H9 (cell line): ENCODE measurements at regions not wholly inside any gene's neighbourhood (a gene's known extent, or its start where the extent isn't known, plus 50 kb on each side); places are given as distances from the start of the nearest gene placed in this dataset.

Experiments
- DNase-seq: peaks from one replicate; pipeline ENCODE4 v3.0.0-alpha.2; 2017
- H2AFZ ChIP-seq: one replicate; pipeline ENCODE4 v1.6.1; 2013; ENCODE audit warnings: mild to moderate bottlenecking, low read length, control low read depth, moderate library complexity
- H2AK5ac ChIP-seq: 2 replicates; pipeline ENCODE4 v1.6.1; 2013; ENCODE audit warnings: low read length, control low read depth, mixed read lengths; ENCODE audit not compliant: insufficient read length
- H2BK120ac ChIP-seq: one replicate; pipeline ENCODE4 v1.6.1; 2013; ENCODE audit warnings: low read depth, mild to moderate bottlenecking, low read length, control low read depth, inconsistent platforms; ENCODE audit not compliant: poor library complexity, severe bottlenecking
- H2BK12ac ChIP-seq: 2 replicates; pipeline ENCODE4 v1.6.1; 2013; ENCODE audit warnings: low read length, control low read depth, mixed read lengths, low read depth; ENCODE audit not compliant: insufficient read length
- H2BK15ac ChIP-seq: 2 replicates; pipeline ENCODE4 v1.6.1; 2013; ENCODE audit warnings: low read depth, low read length, control low read depth
- H2BK20ac ChIP-seq: one replicate; pipeline ENCODE4 v1.6.1; 2013; ENCODE audit warnings: low read depth, mild to moderate bottlenecking, low read length, control low read depth, inconsistent platforms; ENCODE audit not compliant: poor library complexity, severe bottlenecking
- H2BK5ac ChIP-seq: 2 replicates; pipeline ENCODE4 v1.6.1; 2013; ENCODE audit warnings: low read length, control low read depth, mixed read lengths; ENCODE audit not compliant: insufficient read length
- H3K14ac ChIP-seq: 2 replicates; pipeline ENCODE4 v1.6.1; 2013; ENCODE audit warnings: low read length, control low read depth; ENCODE audit not compliant: insufficient read depth
- H3K18ac ChIP-seq: 2 replicates; pipeline ENCODE4 v1.6.1; 2013; ENCODE audit warnings: low read depth, mild to moderate bottlenecking, mixed read lengths, low read length, control low read depth; ENCODE audit not compliant: insufficient read length
- H3K23ac ChIP-seq: 2 replicates; pipeline ENCODE4 v1.6.1; 2013; ENCODE audit warnings: low read length, control low read depth, mixed read lengths, low read depth; ENCODE audit not compliant: insufficient read length
- H3K23me2 ChIP-seq: 2 replicates; pipeline ENCODE4 v1.6.1; 2013; ENCODE audit warnings: low read depth, mild to moderate bottlenecking, mixed read lengths, low read length, control low read depth; ENCODE audit not compliant: insufficient read length, poor library complexity, severe bottlenecking
- H3K27ac ChIP-seq: 2 replicates; pipeline ENCODE4 v1.5.1; 2013; ENCODE audit warnings: low read length, control low read depth, mixed read lengths, low read depth; ENCODE audit not compliant: insufficient read length
- H3K27me3 ChIP-seq: 2 replicates; pipeline ENCODE4 v1.6.1; 2013; ENCODE audit warnings: low read length, control low read depth, inconsistent platforms; ENCODE audit not compliant: insufficient read depth
- H3K4ac ChIP-seq: 2 replicates; pipeline ENCODE4 v1.6.1; 2013; ENCODE audit warnings: low read depth, mild to moderate bottlenecking, control low read depth, inconsistent platforms, low read length, moderate library complexity
- H3K4me1 ChIP-seq: 2 replicates; pipeline ENCODE4 v1.6.1; 2013; ENCODE audit warnings: low read length, control low read depth, inconsistent platforms; ENCODE audit not compliant: insufficient read depth
- H3K4me2 ChIP-seq: 2 replicates; pipeline ENCODE4 v1.6.1; 2013; ENCODE audit warnings: low read length, control low read depth, mixed read lengths; ENCODE audit not compliant: insufficient read length, insufficient read depth
- H3K56ac ChIP-seq: 2 replicates; pipeline ENCODE4 v1.6.1; 2013; ENCODE audit warnings: low read depth, mild to moderate bottlenecking, mixed read lengths, low read length, control low read depth; ENCODE audit not compliant: insufficient read length
- H3K79me1 ChIP-seq: 2 replicates; pipeline ENCODE4 v1.6.1; 2013; ENCODE audit warnings: low read depth, mild to moderate bottlenecking, moderate library complexity, low read length, control low read depth, inconsistent platforms; ENCODE audit not compliant: insufficient read depth, poor library complexity, severe bottlenecking
- H3K79me2 ChIP-seq: 2 replicates; pipeline ENCODE4 v1.6.1; 2013; ENCODE audit warnings: low read length, control low read depth, inconsistent platforms; ENCODE audit not compliant: insufficient read depth
- H3K9ac ChIP-seq: 2 replicates; pipeline ENCODE4 v1.6.1; 2013; ENCODE audit warnings: low read length, control low read depth, mixed read lengths; ENCODE audit not compliant: insufficient read length; ENCODE audit errors: extremely low read depth
- H3K9me3 ChIP-seq: one replicate; pipeline ENCODE4 v1.6.1; 2013; ENCODE audit warnings: low read depth, low read length, inconsistent platforms; ENCODE audit not compliant: control insufficient read depth
- H3T11ph ChIP-seq: one replicate; pipeline ENCODE4 v1.6.1; 2013; ENCODE audit warnings: mild to moderate bottlenecking, low read length, control low read depth, inconsistent platforms
- H4K20me1 ChIP-seq: one replicate; pipeline ENCODE4 v1.6.1; 2013; ENCODE audit not compliant: control insufficient read depth, insufficient read length, insufficient read depth
- H4K5ac ChIP-seq: 2 replicates; pipeline ENCODE4 v1.6.1; 2013; ENCODE audit warnings: low read depth, mild to moderate bottlenecking, mixed read lengths, low read length, control low read depth; ENCODE audit not compliant: insufficient read length
- H4K8ac ChIP-seq: replicated peaks from 2 replicates; pipeline ENCODE4 v1.6.1; 2013; ENCODE audit warnings: low read length, control low read depth, mixed read lengths, low read depth; ENCODE audit not compliant: insufficient read length
- H4K91ac ChIP-seq: 2 replicates; pipeline ENCODE4 v1.6.1; 2013; ENCODE audit warnings: low read depth, mild to moderate bottlenecking, moderate library complexity, mixed read lengths, low read length, control low read depth; ENCODE audit not compliant: insufficient read length
- H3K27ac Mint-ChIP-seq, 3 experiments: 2 replicates in 2 of 3; 3 replicates in 1 of 3; pipeline ENCODE4 v1.8.0; 2020 to 2021; ENCODE audit warnings: mixed read lengths in 3 of 3, mild to moderate bottlenecking in 1 of 3, moderate library complexity in 1 of 3
- H3K27me3 Mint-ChIP-seq: 2 replicates; pipeline ENCODE4 v1.8.0; 2021; ENCODE audit warnings: low read depth, mild to moderate bottlenecking, moderate library complexity, mixed read lengths
- H3K36me3 Mint-ChIP-seq, 3 experiments: 2 replicates in 2 of 3; 3 replicates in 1 of 3; pipeline ENCODE4 v1.8.0; 2020 to 2021; ENCODE audit warnings: low read depth in 3 of 3, mixed read lengths in 3 of 3; ENCODE audit not compliant: insufficient read depth in 1 of 3
- H3K4me1 Mint-ChIP-seq, 2 experiments: 2 replicates each; pipeline ENCODE4 v1.8.0; 2020; ENCODE audit warnings: mixed read lengths in 2 of 2
- H3K4me3 Mint-ChIP-seq, 2 experiments: 2 replicates in 1 of 2; 3 replicates in 1 of 2; pipeline ENCODE4 v1.8.0; 2020 to 2021; ENCODE audit warnings: mild to moderate bottlenecking in 2 of 2, mixed read lengths in 2 of 2, moderate library complexity in 1 of 2
- H3K9me3 Mint-ChIP-seq, 2 experiments: 2 replicates in 1 of 2; 3 replicates in 1 of 2; pipeline ENCODE4 v1.8.0; 2020; ENCODE audit warnings: mild to moderate bottlenecking in 2 of 2, mixed read lengths in 2 of 2, moderate library complexity in 1 of 2
- WGBS: extraction: QIAGEN DNeasy Blood & Tissue Kit; methylation state at CpG from one replicate; pipeline ENCODE4 v1.1.7; 2013; ENCODE audit warnings: missing lambda C conversion rate, low lambda C conversion rate, mixed read lengths; ENCODE audit not compliant: insufficient read length; ENCODE audit errors: extremely low coverage; 5-methylcytosine and 5-hydroxymethylcytosine counted together
- TF ChIP-seq, protein P1 (sequence below): fragments of 200-600 bp; sonication (generic); conservative IDR thresholded peaks from 3 replicates; pipeline ENCODE4 v1.8.0; 2021; ENCODE audit warnings: antibody characterized with exemption, mild to moderate bottlenecking

DNA sequence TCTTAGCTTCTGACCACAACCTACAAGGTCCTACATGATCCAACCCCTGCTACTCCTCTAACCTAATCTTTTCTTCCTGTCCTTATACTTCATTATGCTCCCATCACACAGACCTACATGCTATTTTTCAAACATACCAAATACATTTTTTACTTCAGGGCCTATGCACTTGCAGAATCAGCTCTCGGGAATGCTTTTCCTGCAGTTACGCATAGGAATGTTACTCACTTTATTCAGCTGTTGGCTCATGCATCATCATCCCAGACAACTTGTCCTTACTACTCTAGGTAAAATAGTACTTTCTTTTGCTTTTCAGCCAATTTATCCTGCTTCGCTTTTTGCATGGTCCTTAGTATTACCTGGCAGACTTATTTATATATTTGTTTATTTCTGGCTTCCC lies 105.6 kb downstream of the OXSM start:
- H2BK12ac ChIP-seq = no peak overlapping the region
- no peak overlapping the region for H2AFZ ChIP-seq
- H3K79me2 ChIP-seq = no peaks in the 10 kb centered on the region
- no peaks in the 10 kb centered on the region for H3K23me2 ChIP-seq
- H4K91ac ChIP-seq = no peak overlapping the region
- no peak overlapping the region for H2BK120ac ChIP-seq
- H2BK5ac ChIP-seq = no peak overlapping the region
- H3K18ac ChIP-seq = no peak overlapping the region
- H3K27ac ChIP-seq = no peak overlapping the region
- no peak overlapping the region for H3K4ac ChIP-seq
- H3K9me3 ChIP-seq = no peaks in the 10 kb centered on the region
- H2BK20ac ChIP-seq = no peak overlapping the region
- H3K27me3 Mint-ChIP-seq = no peaks in the 10 kb centered on the region
- no peaks in the 10 kb centered on the region for H3K36me3 Mint-ChIP-seq
- H4K20me1 ChIP-seq = no peaks in the 10 kb centered on the region
- TF ChIP-seq, protein P1, sequence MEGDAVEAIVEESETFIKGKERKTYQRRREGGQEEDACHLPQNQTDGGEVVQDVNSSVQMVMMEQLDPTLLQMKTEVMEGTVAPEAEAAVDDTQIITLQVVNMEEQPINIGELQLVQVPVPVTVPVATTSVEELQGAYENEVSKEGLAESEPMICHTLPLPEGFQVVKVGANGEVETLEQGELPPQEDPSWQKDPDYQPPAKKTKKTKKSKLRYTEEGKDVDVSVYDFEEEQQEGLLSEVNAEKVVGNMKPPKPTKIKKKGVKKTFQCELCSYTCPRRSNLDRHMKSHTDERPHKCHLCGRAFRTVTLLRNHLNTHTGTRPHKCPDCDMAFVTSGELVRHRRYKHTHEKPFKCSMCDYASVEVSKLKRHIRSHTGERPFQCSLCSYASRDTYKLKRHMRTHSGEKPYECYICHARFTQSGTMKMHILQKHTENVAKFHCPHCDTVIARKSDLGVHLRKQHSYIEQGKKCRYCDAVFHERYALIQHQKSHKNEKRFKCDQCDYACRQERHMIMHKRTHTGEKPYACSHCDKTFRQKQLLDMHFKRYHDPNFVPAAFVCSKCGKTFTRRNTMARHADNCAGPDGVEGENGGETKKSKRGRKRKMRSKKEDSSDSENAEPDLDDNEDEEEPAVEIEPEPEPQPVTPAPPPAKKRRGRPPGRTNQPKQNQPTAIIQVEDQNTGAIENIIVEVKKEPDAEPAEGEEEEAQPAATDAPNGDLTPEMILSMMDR = no peak
- H3K9me3 Mint-ChIP-seq = no peaks in the 10 kb centered on the region; a peak in 1 of 5 replicates
- no peaks in the 10 kb centered on the region for H3K4me1 ChIP-seq
- no peak overlapping the region for H3K27ac Mint-ChIP-seq
- H3K23ac ChIP-seq = no peak overlapping the region
- H3T11ph ChIP-seq = no peak overlapping the region
- H3K14ac ChIP-seq = no peak overlapping the region
- no CpG with 5 or more reads among the region's 3 CpGs for WGBS
- H4K8ac ChIP-seq = no peak overlapping the region
- H3K4me2 ChIP-seq = no peak overlapping the region
- no peak overlapping the region for H3K9ac ChIP-seq
- H3K56ac ChIP-seq = no peak overlapping the region
- H3K4me1 Mint-ChIP-seq = peaks cover 8 to 15% of the 10 kb centered on the region in 2 experiments
- H4K5ac ChIP-seq = no peak overlapping the region
- no peaks in the 10 kb centered on the region for H3K79me1 ChIP-seq
- H2AK5ac ChIP-seq = no peak overlapping the region
- H2BK15ac ChIP-seq = no peak overlapping the region
- no peaks in the 10 kb centered on the region for H3K27me3 ChIP-seq
- H3K4me3 Mint-ChIP-seq = no peak overlapping the region
- DNase-seq = no peak
